Breast epithelium (tissue), 3 donors: ENCODE measurements at regions not wholly inside any gene's neighbourhood (a gene's known extent, or its start where the extent isn't known, plus 50 kb on each side); places are given as distances from the start of the nearest gene placed in this dataset.

Source experiments
- CTCF ChIP-seq, 3 donors: fragments of 450-650 bp; IDR thresholded peaks; one replicate each; pipeline ENCODE4 v1.5.1; 2016 to 2017; ENCODE audit warnings: antibody characterized with exemption in 3 of 3, mild to moderate bottlenecking in 3 of 3, moderate library complexity in 3 of 3
- POLR2A ChIP-seq: fragments of 450-650 bp; IDR thresholded peaks from one replicate; pipeline ENCODE4 v1.6.1; 2016; ENCODE audit warnings: antibody characterized with exemption, mild to moderate bottlenecking, moderate library complexity
- POLR2AphosphoS5 ChIP-seq, 3 donors: sonication (generic); formaldehyde crosslinking; IDR thresholded peaks; one replicate each; pipeline ENCODE4 v1.6.1; 2017; ENCODE audit warnings: antibody characterized with exemption in 3 of 3

GRCh38 chrX:40403757-40404156 is 177.0 kb upstream of the ATP6AP2 start:
- no peak for TF ChIP-seq POLR2A
- TF ChIP-seq CTCF (IDR thresholded peaks at IDR 0.05) = no peak
- TF ChIP-seq POLR2AphosphoS5 (IDR thresholded peaks at IDR 0.05) = no peak
